Left ventricle myocardium inferior (tissue), 1 donor: ENCODE measurements at regions not wholly inside any gene's neighbourhood (a gene's known extent, or its start where the extent isn't known, plus 50 kb on each side); places are given as distances from the start of the nearest gene placed in this dataset.

Experiments used
- DNase-seq: peaks from one replicate; pipeline ENCODE4 v3.0.0-alpha.2; 2020
- H3K27ac ChIP-seq: fragments of 200-600 bp; replicated peaks from 2 replicates; pipeline ENCODE4 v1.8.0; 2021
- H3K27me3 ChIP-seq: fragments of 200-600 bp; 2 replicates; pipeline ENCODE4 v1.8.0; 2021; ENCODE audit warnings: low read depth
- H3K36me3 ChIP-seq: fragments of 200-600 bp; 2 replicates; pipeline ENCODE4 v1.8.0; 2021
- H3K4me1 ChIP-seq: fragments of 200-600 bp; 2 replicates; pipeline ENCODE4 v1.8.0; 2021
- H3K4me3 ChIP-seq: fragments of 200-600 bp; 2 replicates; pipeline ENCODE4 v1.8.0; 2021; ENCODE audit warnings: mild to moderate bottlenecking, moderate library complexity
- H3K9me3 ChIP-seq: fragments of 200-600 bp; replicated peaks from 2 replicates; pipeline ENCODE4 v1.8.0; 2021
- CTCF ChIP-seq: fragments of 200-600 bp; IDR thresholded peaks from 2 replicates; pipeline ENCODE4 v1.8.0; 2021; ENCODE audit warnings: antibody characterized with exemption, mild to moderate bottlenecking, borderline replicate concordance
- intact Hi-C: fragments of 100-400 bp; cut with micrococcal nuclease; formaldehyde crosslinking; loops from one replicate; pipeline ENCODE4 v1.11.0; 2022
- donor health status: DM: no; HTN: yes; CAD: no; lungs with severe emphysema.

GRCh38 chr2:236706803-236707202, 137.2 kb downstream of the ACKR3 start:
- no peak for DNase-seq
- no peaks in the 10 kb centered on the region for H3K9me3 ChIP-seq
- H3K36me3 ChIP-seq = no peaks in the 10 kb centered on the region
- TF ChIP-seq CTCF = no peak
- intact Hi-C loops = no loop called here
- no peaks in the 10 kb centered on the region for H3K27me3 ChIP-seq
- peaks cover 13% of the 10 kb centered on the region for H3K4me1 ChIP-seq
- H3K27ac ChIP-seq = no peak overlapping the region
- H3K4me3 ChIP-seq = no peak overlapping the region

GRCh38 chr2:236711440-236711839, 141.8 kb downstream of the ACKR3 start:
- DNase-seq = no peak
- TF ChIP-seq CTCF = no peak
- H3K4me1 ChIP-seq = peaks cover 36% of the 10 kb centered on the region
- no peak overlapping the region for H3K27ac ChIP-seq
- no peak overlapping the region for H3K4me3 ChIP-seq
- intact Hi-C loops = no loop called here
- H3K9me3 ChIP-seq = no peaks in the 10 kb centered on the region
- no peaks in the 10 kb centered on the region for H3K36me3 ChIP-seq
- H3K27me3 ChIP-seq = no peaks in the 10 kb centered on the region

GRCh38 chr2:236712304-236712703, 142.7 kb downstream of the ACKR3 start:
- H3K27me3 ChIP-seq = no peaks in the 10 kb centered on the region
- no peak overlapping the region for H3K27ac ChIP-seq
- peaks cover 36% of the 10 kb centered on the region for H3K4me1 ChIP-seq
- no peak overlapping the region for H3K4me3 ChIP-seq
- H3K9me3 ChIP-seq = no peaks in the 10 kb centered on the region
- no peaks in the 10 kb centered on the region for H3K36me3 ChIP-seq
- no peak for TF ChIP-seq CTCF
- intact Hi-C loops = no loop called here
- DNase-seq = no peak

GRCh38 chr2:236712961-236713673, 143.5 kb downstream of the ACKR3 start:
- TF ChIP-seq CTCF = no peak
- Histone ChIP-seq H3K9me3 (no peaks in the 10 kb centered on the region), H3K4me1 (peaks cover 36% of the 10 kb centered on the region), H3K27ac (no peak overlapping the region), H3K4me3 (no peak overlapping the region), H3K36me3 (no peaks in the 10 kb centered on the region), H3K27me3 (no peaks in the 10 kb centered on the region)
- intact Hi-C loops = no loop called here
- no peak for DNase-seq

GRCh38 chr2:236714080-236714479, 144.5 kb downstream of the ACKR3 start:
- Histone ChIP-seq H3K9me3 (no peaks in the 10 kb centered on the region), H3K4me1 (peaks cover 43% of the 10 kb centered on the region), H3K36me3 (no peaks in the 10 kb centered on the region), H3K4me3 (no peak overlapping the region), H3K27ac (no peak overlapping the region), H3K27me3 (no peaks in the 10 kb centered on the region)
- TF ChIP-seq CTCF = no peak
- intact Hi-C loops = no loop called here
- DNase-seq = no peak
